ENCODE measurements at regions not wholly inside any gene's neighbourhood (a gene's known extent, or its start where the extent isn't known, plus 50 kb on each side); places are given as distances from the start of the nearest gene placed in this dataset.

DNA sequence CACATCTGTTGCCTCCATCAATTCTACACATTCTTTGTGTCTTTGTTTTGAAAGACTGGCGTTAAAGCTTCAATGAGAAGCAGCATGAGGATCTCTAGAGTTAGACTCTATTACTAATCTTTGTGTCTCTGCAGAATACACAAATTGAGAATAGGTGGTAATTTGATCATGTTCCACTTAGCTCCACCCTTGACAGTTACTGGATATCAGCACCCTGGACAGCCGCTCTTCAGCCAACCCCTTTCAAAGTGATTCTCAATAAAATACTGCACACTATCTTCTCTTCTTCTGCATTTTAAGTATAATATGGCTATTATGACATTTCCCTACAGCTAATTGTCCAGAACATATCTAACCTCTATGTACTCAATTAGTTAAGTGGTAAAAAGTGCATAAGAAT lies 54.3 kb upstream of the CNR1 start:
- no peak overlapping the region for H2BK120ac ChIP-seq (ENCODE audit: low read depth, low read length)
- no peak overlapping the region for H3K4me2 ChIP-seq (ENCODE audit: low read length)
- peak; percentile 39 for DNase-seq
- no peak overlapping the region for H2BK5ac ChIP-seq (ENCODE audit: low read length)
- H3K56ac ChIP-seq (ENCODE audit: low read length): no peak overlapping the region
- H3K27ac ChIP-seq (ENCODE audit: low read depth, low read length): no peak overlapping the region
- WGBS (ENCODE audit: extremely low coverage, insufficient coverage, low lambda C conversion rate): no CpG with 5 or more reads among the region's 2 CpGs
- H3K9ac ChIP-seq (ENCODE audit: low read length): no peak overlapping the region
- H3K79me1 ChIP-seq (ENCODE audit: low read length): no peaks in the 10 kb centered on the region
- no peak overlapping the region for H4K5ac ChIP-seq (ENCODE audit: low read length)
- no peak overlapping the region for H2AK5ac ChIP-seq (ENCODE audit: low read length)
- H4K8ac ChIP-seq (ENCODE audit: low read depth, low read length): no peak overlapping the region
- H3K36me3 ChIP-seq (ENCODE audit: control insufficient read depth, insufficient read depth, low read length): no peaks in the 10 kb centered on the region
- H3K23ac ChIP-seq (ENCODE audit: low read length): no peak overlapping the region
- no peak overlapping the region for H3K4me3 ChIP-seq (ENCODE audit: low read length)
- H2BK15ac ChIP-seq (replicated peaks; ENCODE audit: low read depth): no peak overlapping the region
- H3K4ac ChIP-seq (ENCODE audit: low read depth, low read length): no peak overlapping the region
- no peaks in the 10 kb centered on the region for H3K27me3 ChIP-seq (ENCODE audit: insufficient read depth, low read length, poor library complexity)
- no peaks in the 10 kb centered on the region for H3K79me2 ChIP-seq (ENCODE audit: control insufficient read depth, insufficient read depth, low read length)
- H3K4me1 ChIP-seq (ENCODE audit: control insufficient read depth, low read depth, low read length): no peaks in the 10 kb centered on the region
- H3K18ac ChIP-seq (ENCODE audit: low read length): no peak overlapping the region

GRCh38 chr6:88216182-88216581 lies 50.0 kb upstream of the CNR1 start:
- Histone ChIP-seq H3K56ac (ENCODE audit: low read length) (no peak overlapping the region), H3K79me1 (ENCODE audit: low read length) (no peaks in the 10 kb centered on the region), H4K5ac (ENCODE audit: low read length) (no peak overlapping the region), H3K4me2 (ENCODE audit: low read length) (no peak overlapping the region), H3K4me3 (ENCODE audit: low read length) (no peak overlapping the region), H3K27me3 (ENCODE audit: insufficient read depth, low read length, poor library complexity) (no peaks in the 10 kb centered on the region), H3K9ac (ENCODE audit: low read length) (no peak overlapping the region), H2AK5ac (ENCODE audit: low read length) (no peak overlapping the region), H2BK120ac (ENCODE audit: low read depth, low read length) (no peak overlapping the region), H3K27ac (ENCODE audit: low read depth, low read length) (no peak overlapping the region), H4K8ac (ENCODE audit: low read depth, low read length) (no peak overlapping the region), H2BK5ac (ENCODE audit: low read length) (no peak overlapping the region), H3K79me2 (ENCODE audit: control insufficient read depth, insufficient read depth, low read length) (no peaks in the 10 kb centered on the region), H3K4me1 (ENCODE audit: control insufficient read depth, low read depth, low read length) (no peaks in the 10 kb centered on the region), H3K36me3 (ENCODE audit: control insufficient read depth, insufficient read depth, low read length) (no peaks in the 10 kb centered on the region), H2BK15ac (replicated peaks; ENCODE audit: low read depth) (no peak overlapping the region), H3K4ac (ENCODE audit: low read depth, low read length) (no peak overlapping the region), H3K23ac (ENCODE audit: low read length) (no peak overlapping the region), H3K18ac (ENCODE audit: low read length) (no peak overlapping the region)
- no peak for DNase-seq
- no CpG with 5 or more reads among the region's 2 CpGs for WGBS (ENCODE audit: extremely low coverage, insufficient coverage, low lambda C conversion rate)
